Activated CD8-positive, alpha-beta T cell treated with anti-CD3 and anti-CD28 coated beads, Interleukin-2, amount 10 ng/mL, durations not matched to agents 7 days and 5 days (primary cell): ENCODE measurements at regions not wholly inside any gene's neighbourhood (a gene's known extent, or its start where the extent isn't known, plus 50 kb on each side); places are given as distances from the start of the nearest gene placed in this dataset.

Source experiments
- ATAC-seq: fragments of 150-1000 bp; cut with Tn5 transposase; one replicate; pipeline ENCODE4 v1.10.0; 2021; ENCODE audit warnings: moderate library complexity
- CTCF ChIA-PET: fragments of 350-600 bp; sonication (Branson Sonifier 250); formaldehyde crosslinking; loops from one replicate; lab custom pipeline; 2021; ENCODE audit warnings: antibody characterized with exemption; lab: Charles Lee
- POLR2A ChIA-PET: fragments of 350-600 bp; sonication (Branson Sonifier 250); formaldehyde crosslinking; loops from one replicate; lab custom pipeline; 2021; ENCODE audit warnings: antibody characterized with exemption; lab: Charles Lee
- DNase-seq: peaks from one replicate; pipeline ENCODE4 v3.0.0-alpha.2; 2020
- H3K27ac Mint-ChIP-seq: one replicate; pipeline ENCODE4 v1.8.0; 2021; ENCODE audit warnings: mild to moderate bottlenecking, mixed read lengths
- H3K27me3 Mint-ChIP-seq: one replicate; pipeline ENCODE4 v1.8.0; 2021; ENCODE audit warnings: low read depth, mixed read lengths
- H3K36me3 Mint-ChIP-seq: one replicate; pipeline ENCODE4 v1.8.0; 2021; ENCODE audit warnings: low read depth, mixed read lengths
- H3K4me1 Mint-ChIP-seq: one replicate; pipeline ENCODE4 v1.8.0; 2021; ENCODE audit warnings: low read depth, mixed read lengths
- H3K4me3 Mint-ChIP-seq: one replicate; pipeline ENCODE4 v1.8.0; 2021; ENCODE audit warnings: mild to moderate bottlenecking, mixed read lengths
- H3K9me3 Mint-ChIP-seq: one replicate; pipeline ENCODE4 v1.8.0; 2022; ENCODE audit warnings: mixed read lengths; ENCODE audit not compliant: insufficient read depth

DNA sequence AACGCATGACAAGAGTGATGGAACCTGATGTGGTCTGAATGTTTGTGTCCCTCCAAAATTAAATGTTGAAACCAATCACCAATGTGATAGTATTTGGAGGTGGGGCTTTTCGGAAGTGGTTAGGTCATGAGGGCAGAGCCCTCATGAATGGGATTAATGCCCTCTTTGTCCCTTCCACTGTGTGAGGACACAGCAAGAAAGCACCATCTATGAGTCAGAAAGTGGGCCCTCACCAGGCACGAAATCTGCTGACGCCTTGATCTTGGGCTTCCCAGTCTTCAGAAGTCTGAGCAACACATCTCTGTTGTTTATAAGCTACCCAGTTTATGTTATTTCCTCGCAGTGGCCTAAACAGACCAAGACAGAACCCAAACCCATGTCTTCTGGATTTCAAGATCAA, 244.0 kb upstream of the JAG1 start:
- no peaks in the 10 kb centered on the region for H3K9me3 Mint-ChIP-seq
- no peak overlapping the region for H3K4me3 Mint-ChIP-seq
- ChIA-PET CTCF (no interaction called here), POLR2A (no interaction called here)
- H3K27ac Mint-ChIP-seq = no peak overlapping the region
- no peaks in the 10 kb centered on the region for H3K27me3 Mint-ChIP-seq
- no peaks in the 10 kb centered on the region for H3K4me1 Mint-ChIP-seq
- no peaks in the 10 kb centered on the region for H3K36me3 Mint-ChIP-seq
- DNase-seq (no peak), ATAC-seq (no peak)

DNA sequence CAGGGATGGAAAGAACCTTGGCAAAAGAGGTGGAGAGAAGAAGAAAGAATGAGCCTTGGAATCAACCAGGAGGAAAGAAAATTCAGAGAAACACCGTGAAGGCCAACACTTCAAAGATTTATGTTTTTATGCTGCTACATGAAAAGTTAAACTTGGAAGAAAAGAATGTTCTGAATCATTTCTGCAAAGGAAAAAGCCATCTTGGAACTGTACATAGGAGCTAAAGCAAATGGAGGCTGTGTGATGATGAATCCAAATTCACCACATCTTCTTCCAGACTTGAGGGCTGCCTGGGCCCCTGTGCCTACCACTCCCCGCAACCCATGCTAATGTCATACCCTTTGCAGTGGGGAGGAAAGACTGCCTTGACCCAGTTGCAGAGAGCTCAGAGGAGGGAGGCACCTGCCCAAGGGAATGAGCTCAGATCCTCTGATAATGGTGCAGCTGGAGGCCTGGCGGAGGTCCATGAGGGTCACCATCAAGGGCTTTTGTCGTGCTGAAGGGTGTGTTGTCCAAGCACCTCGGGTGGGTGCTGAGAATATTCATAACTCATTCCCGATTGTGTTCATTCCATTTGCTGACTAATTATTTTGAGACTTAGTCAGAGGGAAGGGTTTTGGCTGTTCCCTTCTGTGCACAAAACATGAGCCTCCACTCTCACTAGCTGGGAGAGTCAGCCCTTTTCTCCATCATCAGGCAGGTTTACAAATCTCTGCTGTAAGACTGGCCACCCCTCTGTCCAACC, 245.8 kb upstream of the JAG1 start:
- Mint-ChIP-seq H3K9me3 (no peaks in the 10 kb centered on the region), H3K27ac (no peak overlapping the region), H3K4me1 (no peaks in the 10 kb centered on the region), H3K4me3 (no peak overlapping the region), H3K27me3 (no peaks in the 10 kb centered on the region), H3K36me3 (no peaks in the 10 kb centered on the region)
- no peak for ATAC-seq
- ChIA-PET CTCF (no interaction called here), POLR2A (no interaction called here)
- no peak for DNase-seq

DNA sequence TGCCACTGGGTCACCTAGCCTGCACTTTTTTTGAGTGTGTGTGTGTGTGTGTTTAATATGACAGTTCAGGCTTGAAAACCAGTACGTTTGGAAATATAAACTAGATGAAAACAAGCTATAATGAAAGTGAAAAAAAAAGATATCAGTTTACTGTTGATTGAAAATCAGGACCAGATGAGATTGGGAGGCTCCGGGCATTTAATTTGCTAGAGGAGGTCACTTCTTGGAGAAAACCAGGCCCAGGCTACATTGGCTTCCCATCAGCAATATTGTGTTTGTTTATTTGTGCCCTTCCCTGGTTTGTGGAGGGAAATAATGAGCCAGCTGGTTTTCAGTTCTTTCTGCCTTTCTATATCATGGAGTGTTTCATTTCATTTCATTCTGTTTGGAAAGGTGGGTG, 246.6 kb upstream of the JAG1 start:
- H3K27ac Mint-ChIP-seq = no peak overlapping the region
- CTCF ChIA-PET = no interaction called here
- H3K4me3 Mint-ChIP-seq = no peak overlapping the region
- POLR2A ChIA-PET = no interaction called here
- ATAC-seq (no peak), DNase-seq (no peak)
- no peaks in the 10 kb centered on the region for H3K4me1 Mint-ChIP-seq
- H3K36me3 Mint-ChIP-seq = no peaks in the 10 kb centered on the region
- no peaks in the 10 kb centered on the region for H3K9me3 Mint-ChIP-seq
- H3K27me3 Mint-ChIP-seq = no peaks in the 10 kb centered on the region

DNA sequence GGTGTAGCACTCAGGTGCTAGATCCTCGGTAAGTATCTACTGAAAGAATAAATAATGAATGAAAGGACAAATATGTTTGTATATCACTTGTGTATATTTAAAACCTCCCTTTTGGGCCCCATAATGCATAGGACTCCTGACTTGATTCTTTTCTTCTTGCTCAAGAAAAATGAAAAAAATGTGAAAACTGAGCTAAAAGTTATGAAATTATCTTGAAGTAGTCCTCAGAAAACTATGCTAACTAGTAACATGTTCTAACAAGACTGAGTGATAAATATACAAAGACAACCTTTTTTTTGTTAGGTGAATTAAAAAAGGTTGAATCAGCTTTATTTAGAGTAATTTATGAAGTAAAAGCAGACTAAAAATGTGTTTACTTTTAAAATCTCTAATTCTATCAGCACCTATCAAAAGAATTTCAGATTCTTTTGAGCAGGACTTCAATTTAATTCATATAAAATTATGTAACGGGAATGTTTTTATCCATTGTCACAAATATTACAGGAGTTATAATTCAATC, 247.8 kb upstream of the JAG1 start:
- ATAC-seq = no peak
- H3K4me1 Mint-ChIP-seq = no peaks in the 10 kb centered on the region
- ChIA-PET CTCF (no interaction called here), POLR2A (no interaction called here)
- H3K27ac Mint-ChIP-seq = no peak overlapping the region
- H3K9me3 Mint-ChIP-seq = no peaks in the 10 kb centered on the region
- H3K4me3 Mint-ChIP-seq = no peak overlapping the region
- no peaks in the 10 kb centered on the region for H3K36me3 Mint-ChIP-seq
- DNase-seq = no peak
- H3K27me3 Mint-ChIP-seq = no peaks in the 10 kb centered on the region

DNA sequence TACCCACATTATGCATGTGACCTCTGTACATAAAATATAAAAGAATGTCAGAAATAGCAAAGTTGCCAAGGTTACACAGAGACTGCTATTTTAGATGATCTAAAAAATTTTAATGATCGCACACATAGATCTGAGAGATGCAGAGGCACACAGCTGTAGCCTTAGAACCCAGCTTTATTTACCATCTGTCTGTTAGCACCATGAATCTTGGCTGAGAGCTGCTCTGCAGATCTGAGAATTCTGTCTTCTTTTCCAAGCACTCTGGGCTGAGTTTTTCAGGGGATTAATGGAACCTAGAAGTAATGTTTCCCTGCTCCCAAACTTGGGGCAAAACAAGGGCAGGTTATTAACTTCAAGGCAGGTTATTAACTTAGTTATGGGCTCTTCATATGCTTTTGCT, 248.7 kb upstream of the JAG1 start:
- no peak overlapping the region for H3K4me3 Mint-ChIP-seq
- ChIA-PET POLR2A (no interaction called here), CTCF (no interaction called here)
- no peaks in the 10 kb centered on the region for H3K4me1 Mint-ChIP-seq
- H3K9me3 Mint-ChIP-seq = no peaks in the 10 kb centered on the region
- H3K36me3 Mint-ChIP-seq = no peaks in the 10 kb centered on the region
- ATAC-seq = no peak
- H3K27me3 Mint-ChIP-seq = no peaks in the 10 kb centered on the region
- no peak overlapping the region for H3K27ac Mint-ChIP-seq
- no peak for DNase-seq

DNA sequence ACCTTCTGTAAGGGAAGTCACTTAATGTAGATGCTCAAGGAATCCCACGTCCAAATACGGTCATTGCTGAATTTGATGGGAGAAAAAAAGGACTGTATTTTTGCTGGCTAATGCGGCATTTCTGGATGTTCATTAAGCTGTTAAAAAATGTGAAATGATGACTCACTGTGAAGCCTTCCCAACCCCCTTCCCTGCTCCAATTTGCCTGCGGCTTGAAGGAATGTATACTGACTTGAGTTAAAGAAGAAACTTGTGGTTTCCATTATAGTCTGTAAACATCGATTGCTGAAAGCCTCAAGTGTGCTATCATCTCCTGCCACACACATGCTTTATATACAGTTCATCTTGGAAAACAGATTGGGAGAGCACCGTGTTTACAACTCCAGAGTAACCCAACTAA, 249.1 kb upstream of the JAG1 start:
- Mint-ChIP-seq H3K27me3 (no peaks in the 10 kb centered on the region), H3K36me3 (no peaks in the 10 kb centered on the region), H3K4me3 (no peak overlapping the region), H3K4me1 (no peaks in the 10 kb centered on the region), H3K9me3 (no peaks in the 10 kb centered on the region), H3K27ac (no peak overlapping the region)
- ATAC-seq (no peak), DNase-seq (no peak)
- POLR2A ChIA-PET = no interaction called here
- CTCF ChIA-PET = no interaction called here

DNA sequence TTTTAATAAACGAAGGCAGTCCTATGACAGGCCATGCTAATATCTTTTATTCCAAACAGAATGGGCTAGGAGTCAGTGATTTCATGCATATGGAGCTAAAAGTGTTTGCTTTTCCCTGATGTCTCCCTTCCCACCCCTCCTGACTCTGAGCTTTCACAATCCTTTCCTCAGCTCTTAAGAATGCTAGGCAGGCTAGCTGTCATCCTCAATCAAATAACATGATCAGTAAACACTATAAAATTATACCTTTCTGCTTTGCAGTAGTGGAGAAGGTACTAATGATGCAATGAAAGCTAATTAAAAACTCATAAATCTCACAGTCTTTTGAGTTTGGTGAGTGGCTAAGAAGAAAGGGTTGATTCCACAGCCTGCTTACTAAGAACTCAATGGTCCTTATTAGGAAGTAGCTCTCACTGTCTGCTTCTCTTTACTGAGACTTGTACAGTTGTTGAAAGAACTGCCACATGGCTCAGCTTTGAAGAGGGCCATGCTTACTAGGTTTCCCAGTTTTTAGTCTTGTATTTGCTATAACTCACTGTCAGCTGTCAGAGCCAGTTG, 250.9 kb upstream of the JAG1 start:
- Mint-ChIP-seq H3K27me3 (no peaks in the 10 kb centered on the region), H3K27ac (no peak overlapping the region), H3K4me3 (no peak overlapping the region), H3K4me1 (no peaks in the 10 kb centered on the region), H3K9me3 (no peaks in the 10 kb centered on the region), H3K36me3 (no peaks in the 10 kb centered on the region)
- DNase-seq = no peak
- ChIA-PET POLR2A (no interaction called here), CTCF (no interaction called here)
- ATAC-seq = no peak

DNA sequence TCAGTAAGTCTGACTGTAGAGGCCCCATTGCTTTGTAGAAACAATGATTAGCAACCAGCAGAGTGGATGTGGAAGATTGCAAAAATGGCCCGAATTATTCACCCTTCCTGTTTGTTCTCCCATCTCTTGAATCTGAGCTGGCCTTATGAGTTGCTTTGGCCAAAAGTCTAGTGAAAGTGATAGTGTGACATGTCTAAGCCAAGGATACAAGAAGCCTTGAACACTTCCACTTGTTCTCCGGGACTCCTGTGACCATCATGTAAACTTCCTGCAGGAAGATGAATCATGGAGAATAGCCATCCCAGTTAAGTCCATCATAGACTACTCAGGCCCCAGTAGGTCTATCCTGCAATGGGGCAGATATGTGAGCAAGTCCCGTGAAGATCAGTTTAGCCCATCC, 252.0 kb upstream of the JAG1 start:
- Mint-ChIP-seq H3K36me3 (no peaks in the 10 kb centered on the region), H3K4me1 (no peaks in the 10 kb centered on the region), H3K27ac (no peak overlapping the region), H3K27me3 (no peaks in the 10 kb centered on the region), H3K4me3 (no peak overlapping the region), H3K9me3 (no peaks in the 10 kb centered on the region)
- ATAC-seq = no peak
- POLR2A ChIA-PET = no interaction called here
- CTCF ChIA-PET = no interaction called here
- no peak for DNase-seq

DNA sequence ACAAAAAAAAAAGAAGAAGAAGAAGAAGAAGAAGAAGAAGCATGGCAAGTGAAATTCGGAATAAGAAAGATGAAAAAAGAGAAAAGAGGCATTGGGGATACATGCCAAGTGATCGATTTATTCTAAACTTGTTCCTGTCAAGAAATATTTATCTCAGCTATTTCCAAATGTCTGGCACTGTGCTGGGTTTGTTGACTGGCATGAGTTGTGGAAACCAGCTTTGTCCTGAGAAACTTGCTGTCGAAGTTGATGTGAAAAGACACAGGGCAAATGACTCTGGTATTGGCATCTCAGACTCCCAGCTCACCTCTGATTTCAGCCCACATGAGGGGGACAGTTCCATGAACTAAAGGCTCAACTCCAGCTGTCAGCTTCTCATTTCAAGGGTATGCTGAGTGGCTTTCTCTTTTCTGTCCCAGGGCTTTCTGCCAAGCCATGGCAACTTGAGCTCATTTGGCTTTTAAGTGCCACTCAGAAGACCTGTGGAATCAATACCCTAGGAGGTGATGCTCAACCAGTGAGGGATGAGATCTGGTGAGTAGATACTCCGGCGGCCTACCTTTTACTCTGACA, 253.3 kb upstream of the JAG1 start:
- ATAC-seq = no peak
- Mint-ChIP-seq H3K27ac (no peak overlapping the region), H3K36me3 (no peaks in the 10 kb centered on the region), H3K9me3 (no peaks in the 10 kb centered on the region), H3K27me3 (no peaks in the 10 kb centered on the region), H3K4me3 (no peak overlapping the region), H3K4me1 (no peaks in the 10 kb centered on the region)
- ChIA-PET CTCF (no interaction called here), POLR2A (no interaction called here)
- no peak for DNase-seq

DNA sequence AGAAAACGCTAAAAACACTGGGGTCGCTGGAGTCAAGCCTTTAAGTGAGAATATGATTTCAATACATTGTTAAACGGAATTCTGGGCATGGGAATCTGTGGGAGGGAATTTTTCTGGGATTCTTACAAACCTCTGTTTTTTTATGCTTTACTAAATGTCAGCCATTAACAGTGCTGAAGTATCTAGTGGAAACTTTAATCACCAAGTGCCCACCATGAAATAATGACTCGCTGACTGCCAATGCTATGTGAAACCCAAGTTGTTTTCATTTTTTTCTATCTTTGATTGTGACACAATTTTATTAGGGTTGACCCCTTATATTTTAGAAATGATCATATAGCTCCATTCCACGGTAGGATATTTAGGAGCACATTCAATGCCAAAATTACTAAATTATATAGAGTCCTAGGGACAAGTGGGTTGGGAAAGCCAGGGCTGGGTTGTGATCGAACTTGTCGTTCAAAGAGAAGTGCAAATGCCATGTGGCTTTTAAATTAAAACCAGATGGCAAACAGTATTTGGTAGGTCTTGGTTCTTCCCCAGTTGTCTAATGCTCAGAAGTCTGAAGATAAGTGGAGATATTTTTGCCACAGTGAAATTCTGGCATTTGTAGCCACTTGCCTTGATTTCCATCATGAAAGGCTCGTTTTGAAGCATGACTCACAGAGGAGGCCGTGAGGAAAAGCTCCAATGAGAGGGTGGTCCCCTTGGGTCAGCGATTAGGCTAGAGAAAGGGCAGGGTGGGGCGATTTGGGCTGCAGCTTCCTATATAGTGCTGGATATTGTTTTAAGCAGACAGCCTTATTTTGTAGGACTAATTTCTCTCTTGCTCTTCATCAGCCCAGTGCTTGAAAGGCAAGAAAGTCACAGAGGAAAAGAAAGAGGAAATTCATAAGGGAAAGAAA, 254.4 kb upstream of the JAG1 start:
- Mint-ChIP-seq H3K4me3 (no peak overlapping the region), H3K27me3 (no peaks in the 10 kb centered on the region), H3K4me1 (no peaks in the 10 kb centered on the region), H3K27ac (no peak overlapping the region), H3K9me3 (no peaks in the 10 kb centered on the region), H3K36me3 (no peaks in the 10 kb centered on the region)
- ChIA-PET CTCF (no interaction called here), POLR2A (no interaction called here)
- DNase-seq (no peak), ATAC-seq (no peak)

DNA sequence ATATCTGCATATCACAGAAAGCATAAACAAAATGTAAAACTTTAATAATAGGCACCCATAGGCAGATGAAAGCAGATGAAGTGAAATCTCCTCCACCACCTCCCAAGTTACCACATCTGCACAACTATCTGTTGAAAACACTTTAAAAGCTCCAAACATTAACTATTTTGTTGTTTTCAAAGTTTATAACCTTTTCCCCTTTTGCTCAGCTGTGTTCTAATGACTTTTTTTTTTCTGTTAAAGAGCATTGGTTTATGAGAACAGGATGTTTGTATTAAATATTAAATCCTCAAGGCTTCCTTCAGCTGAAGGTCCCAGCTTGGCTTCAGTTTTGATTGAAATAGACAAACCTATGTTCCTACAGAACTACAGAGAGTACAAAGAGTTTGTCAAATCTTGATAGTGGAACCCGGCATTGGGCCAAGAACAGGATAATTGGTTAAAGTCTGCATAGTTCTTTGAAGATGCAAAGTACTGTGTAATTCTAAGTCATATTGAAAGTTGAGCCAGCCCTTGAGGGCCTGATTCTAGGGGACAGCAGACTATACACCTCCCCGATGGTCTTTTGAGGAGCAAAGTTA, 255.1 kb upstream of the JAG1 start:
- ChIA-PET POLR2A (no interaction called here), CTCF (no interaction called here)
- no peaks in the 10 kb centered on the region for H3K27me3 Mint-ChIP-seq
- no peaks in the 10 kb centered on the region for H3K36me3 Mint-ChIP-seq
- H3K4me1 Mint-ChIP-seq = no peaks in the 10 kb centered on the region
- ATAC-seq (no peak), DNase-seq (no peak)
- no peaks in the 10 kb centered on the region for H3K9me3 Mint-ChIP-seq
- H3K27ac Mint-ChIP-seq = no peak overlapping the region
- H3K4me3 Mint-ChIP-seq = no peak overlapping the region
